Neuron (in vitro differentiated cells): ENCODE measurements at regions not wholly inside any gene's neighbourhood (a gene's known extent, or its start where the extent isn't known, plus 50 kb on each side); places are given as distances from the start of the nearest gene placed in this dataset.

Experiments used
- H2AFZ ChIP-seq: one replicate; pipeline ENCODE4 v1.6.1; 2013; ENCODE audit warnings: low read depth, mild to moderate bottlenecking, inconsistent platforms, low read length, moderate library complexity
- H3K27me3 ChIP-seq: one replicate; pipeline ENCODE4 v1.6.1; 2013; ENCODE audit warnings: low read length; ENCODE audit not compliant: insufficient read depth
- H3K36me3 ChIP-seq: one replicate; pipeline ENCODE4 v1.6.1; 2013; ENCODE audit warnings: low read length; ENCODE audit not compliant: insufficient read depth
- H3K4me1 ChIP-seq: one replicate; pipeline ENCODE4 v1.6.1; 2013; ENCODE audit warnings: low read length; ENCODE audit not compliant: insufficient read depth
- H3K4me3 ChIP-seq: 2 replicates; pipeline ENCODE4 v1.5.1; 2013; ENCODE audit warnings: mild to moderate bottlenecking, low read length, moderate library complexity
- H3K9me3 ChIP-seq: one replicate; pipeline ENCODE4 v1.6.1; 2013; ENCODE audit warnings: low read length

GRCh38 chr1:58358346-58358745, 188.2 kb downstream of the OMA1 start:
- Histone ChIP-seq H3K27me3 (no peaks in the 10 kb centered on the region), H3K4me3 (no peak overlapping the region), H2AFZ (no peak overlapping the region), H3K4me1 (peaks cover 10% of the 10 kb centered on the region), H3K9me3 (no peaks in the 10 kb centered on the region), H3K36me3 (no peaks in the 10 kb centered on the region)

- no peaks in the 10 kb centered on the region for H3K36me3 ChIP-seq
Measured at GRCh38 chr1:58356402-58356801, 190.1 kb downstream of the OMA1 start.

GRCh38 chr1:58353168-58353567, 193.4 kb downstream of the OMA1 start:
- Histone ChIP-seq H3K27me3 (no peaks in the 10 kb centered on the region), H3K4me3 (no peak overlapping the region), H3K4me1 (peaks cover 5% of the 10 kb centered on the region), H3K36me3 (no peaks in the 10 kb centered on the region), H2AFZ (no peak overlapping the region), H3K9me3 (no peaks in the 10 kb centered on the region)

More at GRCh38 chr1:58356402-58356801, 190.1 kb downstream of the OMA1 start:
- no peaks in the 10 kb centered on the region for H3K9me3 ChIP-seq
- H3K4me1 ChIP-seq = peaks cover 5% of the 10 kb centered on the region
- no peak overlapping the region for H2AFZ ChIP-seq
- no peak overlapping the region for H3K4me3 ChIP-seq
- no peaks in the 10 kb centered on the region for H3K27me3 ChIP-seq

GRCh38 chr1:58352476-58353092, 193.9 kb downstream of the OMA1 start:
- peaks cover 5% of the 10 kb centered on the region for H3K4me1 ChIP-seq
- no peaks in the 10 kb centered on the region for H3K27me3 ChIP-seq
- no peaks in the 10 kb centered on the region for H3K36me3 ChIP-seq
- no peak overlapping the region for H3K4me3 ChIP-seq
- no peak overlapping the region for H2AFZ ChIP-seq
- no peaks in the 10 kb centered on the region for H3K9me3 ChIP-seq

GRCh38 chr1:58346036-58346355, 200.5 kb downstream of the OMA1 start:
- peak overlapping the region; percentile 27 for H3K4me3 ChIP-seq

GRCh38 chr1:58345215-58346035, 201.1 kb downstream of the OMA1 start:
- H3K36me3 ChIP-seq = no peaks in the 10 kb centered on the region
- H3K27me3 ChIP-seq = no peaks in the 10 kb centered on the region
- H3K4me3 ChIP-seq = peak overlapping the region; percentile 27
- peaks cover 23% of the 10 kb centered on the region for H3K4me1 ChIP-seq
- no peaks in the 10 kb centered on the region for H3K9me3 ChIP-seq
- H2AFZ ChIP-seq = peak overlapping the region; percentile 35

More at GRCh38 chr1:58346036-58346355, 200.5 kb downstream of the OMA1 start:
- Histone ChIP-seq H2AFZ (peak overlapping the region; percentile 35), H3K4me1 (peaks cover 19% of the 10 kb centered on the region), H3K9me3 (no peaks in the 10 kb centered on the region), H3K36me3 (no peaks in the 10 kb centered on the region), H3K27me3 (no peaks in the 10 kb centered on the region)

GRCh38 chr1:58340185-58340584, 206.3 kb downstream of the OMA1 start:
- H3K36me3 ChIP-seq = no peaks in the 10 kb centered on the region
- H3K9me3 ChIP-seq = no peaks in the 10 kb centered on the region
- no peaks in the 10 kb centered on the region for H3K27me3 ChIP-seq
- H2AFZ ChIP-seq = no peak overlapping the region
- peaks cover 16% of the 10 kb centered on the region for H3K4me1 ChIP-seq
- no peak overlapping the region for H3K4me3 ChIP-seq

GRCh38 chr1:58338081-58338480, 208.4 kb downstream of the OMA1 start:
- no peak overlapping the region for H3K4me3 ChIP-seq
- peaks cover 12% of the 10 kb centered on the region for H3K4me1 ChIP-seq
- H3K36me3 ChIP-seq = no peaks in the 10 kb centered on the region
- no peak overlapping the region for H2AFZ ChIP-seq
- no peaks in the 10 kb centered on the region for H3K27me3 ChIP-seq
- H3K9me3 ChIP-seq = no peaks in the 10 kb centered on the region

GRCh38 chr1:58333511-58333910, 213.0 kb downstream of the OMA1 start:
- no peaks in the 10 kb centered on the region for H3K27me3 ChIP-seq
- no peaks in the 10 kb centered on the region for H3K9me3 ChIP-seq
- H3K4me1 ChIP-seq = no peaks in the 10 kb centered on the region
- H3K4me3 ChIP-seq = no peak overlapping the region
- no peak overlapping the region for H2AFZ ChIP-seq
- no peaks in the 10 kb centered on the region for H3K36me3 ChIP-seq

- Histone ChIP-seq H3K9me3 (no peaks in the 10 kb centered on the region), H3K27me3 (no peaks in the 10 kb centered on the region), H3K36me3 (no peaks in the 10 kb centered on the region), H3K4me3 (no peak overlapping the region), H3K4me1 (no peaks in the 10 kb centered on the region), H2AFZ (no peak overlapping the region)
Measured at GRCh38 chr1:58331156-58331555, 215.4 kb downstream of the OMA1 start.

- Histone ChIP-seq H3K27me3 (no peaks in the 10 kb centered on the region), H3K36me3 (no peaks in the 10 kb centered on the region), H3K9me3 (peaks cover under 1% of the 10 kb centered on the region), H2AFZ (no peak overlapping the region), H3K4me3 (no peak overlapping the region), H3K4me1 (no peaks in the 10 kb centered on the region)
Measured at GRCh38 chr1:58325866-58326265, 220.7 kb downstream of the OMA1 start.

- no peaks in the 10 kb centered on the region for H3K27me3 ChIP-seq
- H2AFZ ChIP-seq = no peak overlapping the region
- peaks cover 1% of the 10 kb centered on the region for H3K9me3 ChIP-seq
- H3K4me3 ChIP-seq = no peak overlapping the region
- H3K36me3 ChIP-seq = no peaks in the 10 kb centered on the region
- H3K4me1 ChIP-seq = no peaks in the 10 kb centered on the region
Measured at GRCh38 chr1:58324558-58324957, 222.0 kb downstream of the OMA1 start.

GRCh38 chr1:58318157-58319005, 228.1 kb downstream of the OMA1 start:
- H3K4me3 ChIP-seq = no peak overlapping the region
- H3K9me3 ChIP-seq = peaks cover 1% of the 10 kb centered on the region
- H2AFZ ChIP-seq = no peak overlapping the region
- no peaks in the 10 kb centered on the region for H3K4me1 ChIP-seq
- H3K36me3 ChIP-seq = no peaks in the 10 kb centered on the region
- no peaks in the 10 kb centered on the region for H3K27me3 ChIP-seq
